K562 (cell line): ENCODE measurements at regions not wholly inside any gene's neighbourhood (a gene's known extent, or its start where the extent isn't known, plus 50 kb on each side); places are given as distances from the start of the nearest gene placed in this dataset.
A peak's percentile ranks its signal among the peaks of the same experiment; 100 is the strongest.

Experiments used
- CHD1 ChIP-seq: fragments of 200-600 bp; sonication (generic); IDR thresholded peaks from one replicate; pipeline ENCODE4 v1.6.1; 2012; ENCODE audit warnings: mild to moderate bottlenecking, moderate library complexity, low read length, inconsistent platforms
- DMBX1 ChIP-seq: fragments of 250-450 bp; sonication (Bioruptor Pico); IDR thresholded peaks from 2 replicates; pipeline ENCODE4 v1.8.0; 2022; ENCODE audit warnings: inconsistent platforms, mild to moderate bottlenecking, moderate library complexity, borderline replicate concordance
- ETV1 ChIP-seq: fragments of 450-650 bp; conservative IDR thresholded peaks from 2 replicates; pipeline ENCODE4 v1.6.1; 2016; ENCODE audit warnings: missing genetic modification characterization, control low read depth, low read depth, missing compliant biosample characterization
- HDAC2 ChIP-seq: fragments of 450-650 bp; IDR thresholded peaks from 2 replicates; pipeline ENCODE4 v1.6.1; 2016; ENCODE audit warnings: mild to moderate bottlenecking
- MCM5 ChIP-seq: fragments of 450-650 bp; IDR thresholded peaks from 2 replicates; pipeline ENCODE4 v1.6.1; 2016; ENCODE audit warnings: low read depth
- MEF2D ChIP-seq: conservative IDR thresholded peaks from 2 replicates; pipeline ENCODE4 v1.6.1; 2016; ENCODE audit warnings: low read depth, missing genetic modification characterization, missing compliant biosample characterization
- MTA1 ChIP-seq: fragments of 450-650 bp; IDR thresholded peaks from 2 replicates; pipeline ENCODE4 v1.6.1; 2017; ENCODE audit warnings: borderline replicate concordance
- ZBTB7A ChIP-seq: IDR thresholded peaks from 2 replicates; pipeline ENCODE4 v1.6.1; 2011; ENCODE audit warnings: low read depth, mild to moderate bottlenecking, low read length, moderate library complexity, borderline replicate concordance; ENCODE audit not compliant: control insufficient read depth
- ZNF668 ChIP-seq: fragments of 250-450 bp; sonication (Bioruptor Pico); IDR thresholded peaks from 2 replicates; pipeline ENCODE4 v1.8.0; 2022; ENCODE audit warnings: mild to moderate bottlenecking, inconsistent platforms
- TF ChIP-seq, protein P1 (sequence below): fragments of 250-450 bp; sonication (Bioruptor Pico); IDR thresholded peaks from 2 replicates; pipeline ENCODE4 v1.4.0; 2020
- TF ChIP-seq, protein P2 (sequence below): fragments of 250-450 bp; sonication (Bioruptor Pico); IDR thresholded peaks from 2 replicates; pipeline ENCODE4 v1.4.0; 2020
- TF ChIP-seq, protein P3 (sequence below): sonication (generic); IDR thresholded peaks from 2 replicates; pipeline ENCODE4 v1.6.1; 2016
- TF ChIP-seq, protein P4 (sequence below): sonication (generic); formaldehyde crosslinking; IDR thresholded peaks from 2 replicates; pipeline ENCODE4 v1.8.0; 2023; ENCODE audit warnings: mild to moderate bottlenecking, missing genetic modification reagents
- TF ChIP-seq, protein P5 (sequence below): fragments of 250-450 bp; sonication (Bioruptor Pico); IDR thresholded peaks from 2 replicates; pipeline ENCODE4 v1.8.0; 2022; ENCODE audit warnings: moderate library complexity, mild to moderate bottlenecking, inconsistent platforms

DNA sequence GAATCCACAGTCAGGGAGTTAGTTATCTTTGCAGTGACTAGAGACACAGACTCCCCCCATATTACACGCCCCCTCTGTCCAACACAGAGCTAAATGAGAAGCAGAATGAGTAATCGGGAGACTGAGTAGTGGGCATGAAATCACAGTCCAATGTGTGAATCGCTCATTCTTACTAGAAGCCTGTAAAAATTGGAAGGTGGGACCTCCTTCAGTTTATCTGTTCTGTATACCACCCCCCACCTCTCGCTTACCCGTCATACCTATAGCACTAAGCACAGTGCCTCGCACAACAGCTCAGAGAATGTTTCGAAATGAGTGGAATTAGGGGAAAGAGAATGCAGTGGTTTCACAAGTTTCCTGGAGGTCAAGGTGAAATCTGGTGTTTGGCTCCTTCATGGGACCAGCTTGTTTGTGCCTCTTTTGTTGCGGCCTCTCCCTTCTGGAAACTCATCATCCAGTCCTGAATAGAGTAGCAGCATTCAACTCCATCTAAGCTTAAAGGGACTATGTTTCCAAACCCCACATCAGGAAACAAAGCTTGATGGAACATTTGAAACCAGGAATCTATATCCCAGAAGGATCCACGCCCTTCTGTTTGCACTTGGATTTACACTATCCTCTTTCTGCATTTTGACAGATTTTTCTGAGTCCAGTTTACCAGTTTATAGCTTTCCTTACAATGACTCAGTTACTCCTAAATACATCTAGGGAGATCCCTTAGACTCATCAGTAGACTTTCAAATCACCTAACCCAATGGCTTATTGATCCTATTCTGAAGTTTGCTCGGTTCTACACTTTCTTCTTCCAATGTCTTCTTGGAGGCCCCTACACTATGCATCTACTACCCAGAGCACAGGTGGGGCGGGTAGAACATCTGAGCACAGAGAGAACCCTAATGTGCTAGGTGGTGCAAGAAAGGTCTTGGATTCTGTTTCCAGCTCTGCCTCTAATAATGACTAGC lies 59.2 kb upstream of the PIM1 start (continued):
- peak; percentile 71 for TF ChIP-seq DMBX1 (CRISPR knock-in tag)
- peak; percentile 45; the same call in 1 of the 2 replicates for TF ChIP-seq ZNF668
- TF ChIP-seq ETV1 (tag): 0 out of 2 replicates have a peak, but pooled peaks have one; percentile 25
- TF ChIP-seq ZBTB7A: 0 out of 2 replicates have a peak, but pooled peaks have one; percentile 55
- TF ChIP-seq HDAC2: no peak
- TF ChIP-seq, protein P1, sequence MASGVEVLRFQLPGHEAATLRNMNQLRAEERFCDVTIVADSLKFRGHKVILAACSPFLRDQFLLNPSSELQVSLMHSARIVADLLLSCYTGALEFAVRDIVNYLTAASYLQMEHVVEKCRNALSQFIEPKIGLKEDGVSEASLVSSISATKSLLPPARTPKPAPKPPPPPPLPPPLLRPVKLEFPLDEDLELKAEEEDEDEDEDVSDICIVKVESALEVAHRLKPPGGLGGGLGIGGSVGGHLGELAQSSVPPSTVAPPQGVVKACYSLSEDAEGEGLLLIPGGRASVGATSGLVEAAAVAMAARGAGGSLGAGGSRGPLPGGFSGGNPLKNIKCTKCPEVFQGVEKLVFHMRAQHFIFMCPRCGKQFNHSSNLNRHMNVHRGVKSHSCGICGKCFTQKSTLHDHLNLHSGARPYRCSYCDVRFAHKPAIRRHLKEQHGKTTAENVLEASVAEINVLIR (CRISPR knock-in tag): no peak
- no peak for TF ChIP-seq MCM5
- TF ChIP-seq MEF2D: 0 out of 2 replicates have a peak, but pooled peaks have one; percentile 7
- TF ChIP-seq, protein P2, sequence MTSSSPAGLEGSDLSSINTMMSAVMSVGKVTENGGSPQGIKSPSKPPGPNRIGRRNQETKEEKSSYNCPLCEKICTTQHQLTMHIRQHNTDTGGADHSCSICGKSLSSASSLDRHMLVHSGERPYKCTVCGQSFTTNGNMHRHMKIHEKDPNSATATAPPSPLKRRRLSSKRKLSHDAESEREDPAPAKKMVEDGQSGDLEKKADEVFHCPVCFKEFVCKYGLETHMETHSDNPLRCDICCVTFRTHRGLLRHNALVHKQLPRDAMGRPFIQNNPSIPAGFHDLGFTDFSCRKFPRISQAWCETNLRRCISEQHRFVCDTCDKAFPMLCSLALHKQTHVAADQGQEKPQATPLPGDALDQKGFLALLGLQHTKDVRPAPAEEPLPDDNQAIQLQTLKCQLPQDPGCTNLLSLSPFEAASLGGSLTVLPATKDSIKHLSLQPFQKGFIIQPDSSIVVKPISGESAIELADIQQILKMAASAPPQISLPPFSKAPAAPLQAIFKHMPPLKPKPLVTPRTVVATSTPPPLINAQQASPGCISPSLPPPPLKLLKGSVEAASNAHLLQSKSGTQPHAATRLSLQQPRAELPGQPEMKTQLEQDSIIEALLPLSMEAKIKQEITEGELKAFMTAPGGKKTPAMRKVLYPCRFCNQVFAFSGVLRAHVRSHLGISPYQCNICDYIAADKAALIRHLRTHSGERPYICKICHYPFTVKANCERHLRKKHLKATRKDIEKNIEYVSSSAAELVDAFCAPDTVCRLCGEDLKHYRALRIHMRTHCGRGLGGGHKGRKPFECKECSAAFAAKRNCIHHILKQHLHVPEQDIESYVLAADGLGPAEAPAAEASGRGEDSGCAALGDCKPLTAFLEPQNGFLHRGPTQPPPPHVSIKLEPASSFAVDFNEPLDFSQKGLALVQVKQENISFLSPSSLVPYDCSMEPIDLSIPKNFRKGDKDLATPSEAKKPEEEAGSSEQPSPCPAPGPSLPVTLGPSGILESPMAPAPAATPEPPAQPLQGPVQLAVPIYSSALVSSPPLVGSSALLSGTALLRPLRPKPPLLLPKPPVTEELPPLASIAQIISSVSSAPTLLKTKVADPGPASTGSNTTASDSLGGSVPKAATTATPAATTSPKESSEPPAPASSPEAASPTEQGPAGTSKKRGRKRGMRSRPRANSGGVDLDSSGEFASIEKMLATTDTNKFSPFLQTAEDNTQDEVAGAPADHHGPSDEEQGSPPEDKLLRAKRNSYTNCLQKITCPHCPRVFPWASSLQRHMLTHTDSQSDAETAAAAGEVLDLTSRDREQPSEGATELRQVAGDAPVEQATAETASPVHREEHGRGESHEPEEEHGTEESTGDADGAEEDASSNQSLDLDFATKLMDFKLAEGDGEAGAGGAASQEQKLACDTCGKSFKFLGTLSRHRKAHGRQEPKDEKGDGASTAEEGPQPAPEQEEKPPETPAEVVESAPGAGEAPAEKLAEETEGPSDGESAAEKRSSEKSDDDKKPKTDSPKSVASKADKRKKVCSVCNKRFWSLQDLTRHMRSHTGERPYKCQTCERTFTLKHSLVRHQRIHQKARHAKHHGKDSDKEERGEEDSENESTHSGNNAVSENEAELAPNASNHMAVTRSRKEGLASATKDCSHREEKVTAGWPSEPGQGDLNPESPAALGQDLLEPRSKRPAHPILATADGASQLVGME: no peak
- peak; percentile 59 for TF ChIP-seq CHD1
- TF ChIP-seq MTA1: no peak
- TF ChIP-seq, protein P3, sequence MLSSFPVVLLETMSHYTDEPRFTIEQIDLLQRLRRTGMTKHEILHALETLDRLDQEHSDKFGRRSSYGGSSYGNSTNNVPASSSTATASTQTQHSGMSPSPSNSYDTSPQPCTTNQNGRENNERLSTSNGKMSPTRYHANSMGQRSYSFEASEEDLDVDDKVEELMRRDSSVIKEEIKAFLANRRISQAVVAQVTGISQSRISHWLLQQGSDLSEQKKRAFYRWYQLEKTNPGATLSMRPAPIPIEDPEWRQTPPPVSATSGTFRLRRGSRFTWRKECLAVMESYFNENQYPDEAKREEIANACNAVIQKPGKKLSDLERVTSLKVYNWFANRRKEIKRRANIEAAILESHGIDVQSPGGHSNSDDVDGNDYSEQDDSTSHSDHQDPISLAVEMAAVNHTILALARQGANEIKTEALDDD: peak; percentile 48
- TF ChIP-seq, protein P4, sequence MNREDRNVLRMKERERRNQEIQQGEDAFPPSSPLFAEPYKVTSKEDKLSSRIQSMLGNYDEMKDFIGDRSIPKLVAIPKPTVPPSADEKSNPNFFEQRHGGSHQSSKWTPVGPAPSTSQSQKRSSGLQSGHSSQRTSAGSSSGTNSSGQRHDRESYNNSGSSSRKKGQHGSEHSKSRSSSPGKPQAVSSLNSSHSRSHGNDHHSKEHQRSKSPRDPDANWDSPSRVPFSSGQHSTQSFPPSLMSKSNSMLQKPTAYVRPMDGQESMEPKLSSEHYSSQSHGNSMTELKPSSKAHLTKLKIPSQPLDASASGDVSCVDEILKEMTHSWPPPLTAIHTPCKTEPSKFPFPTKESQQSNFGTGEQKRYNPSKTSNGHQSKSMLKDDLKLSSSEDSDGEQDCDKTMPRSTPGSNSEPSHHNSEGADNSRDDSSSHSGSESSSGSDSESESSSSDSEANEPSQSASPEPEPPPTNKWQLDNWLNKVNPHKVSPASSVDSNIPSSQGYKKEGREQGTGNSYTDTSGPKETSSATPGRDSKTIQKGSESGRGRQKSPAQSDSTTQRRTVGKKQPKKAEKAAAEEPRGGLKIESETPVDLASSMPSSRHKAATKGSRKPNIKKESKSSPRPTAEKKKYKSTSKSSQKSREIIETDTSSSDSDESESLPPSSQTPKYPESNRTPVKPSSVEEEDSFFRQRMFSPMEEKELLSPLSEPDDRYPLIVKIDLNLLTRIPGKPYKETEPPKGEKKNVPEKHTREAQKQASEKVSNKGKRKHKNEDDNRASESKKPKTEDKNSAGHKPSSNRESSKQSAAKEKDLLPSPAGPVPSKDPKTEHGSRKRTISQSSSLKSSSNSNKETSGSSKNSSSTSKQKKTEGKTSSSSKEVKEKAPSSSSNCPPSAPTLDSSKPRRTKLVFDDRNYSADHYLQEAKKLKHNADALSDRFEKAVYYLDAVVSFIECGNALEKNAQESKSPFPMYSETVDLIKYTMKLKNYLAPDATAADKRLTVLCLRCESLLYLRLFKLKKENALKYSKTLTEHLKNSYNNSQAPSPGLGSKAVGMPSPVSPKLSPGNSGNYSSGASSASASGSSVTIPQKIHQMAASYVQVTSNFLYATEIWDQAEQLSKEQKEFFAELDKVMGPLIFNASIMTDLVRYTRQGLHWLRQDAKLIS (CRISPR knock-in tag): 0 out of 2 replicates have a peak, but pooled peaks have one; percentile 18
- TF ChIP-seq, protein P5, sequence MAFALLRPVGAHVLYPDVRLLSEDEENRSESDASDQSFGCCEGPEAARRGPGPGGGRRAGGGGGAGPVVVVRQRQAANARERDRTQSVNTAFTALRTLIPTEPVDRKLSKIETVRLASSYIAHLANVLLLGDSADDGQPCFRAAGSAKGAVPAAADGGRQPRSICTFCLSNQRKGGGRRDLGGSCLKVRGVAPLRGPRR: peak; percentile 76; the same call in 1 of the 2 replicates
